Mucosa of rectum (tissue), 2 donors: ENCODE measurements at regions not wholly inside any gene's neighbourhood (a gene's known extent, or its start where the extent isn't known, plus 50 kb on each side); places are given as distances from the start of the nearest gene placed in this dataset.

Experiments
- H3K27ac ChIP-seq, 2 donors: one replicate each; pipeline ENCODE4 v1.7.0; 2013; ENCODE audit warnings: inconsistent platforms in 2 of 2, low read depth in 2 of 2, low read length in 2 of 2
- H3K27me3 ChIP-seq, 2 donors: one replicate each; pipeline ENCODE4 v1.7.0; 2013; ENCODE audit warnings: low read length in 2 of 2; ENCODE audit not compliant: control insufficient read depth in 2 of 2, insufficient read depth in 2 of 2
- H3K36me3 ChIP-seq, 2 donors: one replicate each; pipeline ENCODE4 v1.7.0; 2013; ENCODE audit warnings: low read length in 2 of 2; ENCODE audit not compliant: control insufficient read depth in 2 of 2, insufficient read depth in 2 of 2
- H3K4me1 ChIP-seq, 2 donors: one replicate each; pipeline ENCODE4 v1.7.0; 2013; ENCODE audit warnings: low read length in 2 of 2, mild to moderate bottlenecking in 1 of 2; ENCODE audit not compliant: control insufficient read depth in 2 of 2, insufficient read depth in 2 of 2
- H3K4me3 ChIP-seq, 2 donors: one replicate each; pipeline ENCODE4 v1.7.0; 2013; ENCODE audit warnings: low read length in 2 of 2
- H3K9ac ChIP-seq, 2 donors: one replicate each; pipeline ENCODE4 v1.7.0; 2013; ENCODE audit warnings: low read length in 2 of 2, low read depth in 1 of 2, mild to moderate bottlenecking in 1 of 2
- H3K9me3 ChIP-seq, 2 donors: one replicate each; pipeline ENCODE4 v1.7.0; 2013; ENCODE audit warnings: low read length in 2 of 2; ENCODE audit not compliant: control insufficient read depth in 2 of 2
- donor health status: healthy.
- donor health status: Normal muscosa, but diverticular disease.

DNA sequence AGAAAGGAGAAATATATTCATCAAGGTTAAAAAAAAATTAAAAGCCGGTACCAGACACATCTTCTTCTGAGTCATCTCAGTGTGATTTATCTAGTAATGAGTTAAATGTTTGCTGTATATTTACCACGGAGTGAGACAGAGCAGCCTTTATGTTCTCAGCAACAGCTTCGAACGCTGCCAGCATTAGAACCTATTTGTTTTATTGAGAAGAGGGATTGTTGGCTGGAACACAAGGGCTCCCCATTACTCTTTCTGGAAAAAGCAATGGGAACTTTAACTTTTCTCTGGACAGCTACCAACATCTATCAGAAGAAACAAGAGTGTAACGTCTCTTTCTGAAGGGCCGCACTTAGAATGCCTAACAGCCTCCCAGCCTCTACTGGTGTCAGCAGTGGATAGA lies 105.3 kb upstream of the TAB2 start:
- H3K4me3 ChIP-seq: no peak overlapping the region
- H3K36me3 ChIP-seq: no peaks in the 10 kb centered on the region
- H3K9me3 ChIP-seq: no peaks in the 10 kb centered on the region
- no peaks in the 10 kb centered on the region for H3K4me1 ChIP-seq
- H3K27me3 ChIP-seq: no peaks in the 10 kb centered on the region
- no peak overlapping the region for H3K9ac ChIP-seq
- H3K27ac ChIP-seq: no peak overlapping the region

DNA sequence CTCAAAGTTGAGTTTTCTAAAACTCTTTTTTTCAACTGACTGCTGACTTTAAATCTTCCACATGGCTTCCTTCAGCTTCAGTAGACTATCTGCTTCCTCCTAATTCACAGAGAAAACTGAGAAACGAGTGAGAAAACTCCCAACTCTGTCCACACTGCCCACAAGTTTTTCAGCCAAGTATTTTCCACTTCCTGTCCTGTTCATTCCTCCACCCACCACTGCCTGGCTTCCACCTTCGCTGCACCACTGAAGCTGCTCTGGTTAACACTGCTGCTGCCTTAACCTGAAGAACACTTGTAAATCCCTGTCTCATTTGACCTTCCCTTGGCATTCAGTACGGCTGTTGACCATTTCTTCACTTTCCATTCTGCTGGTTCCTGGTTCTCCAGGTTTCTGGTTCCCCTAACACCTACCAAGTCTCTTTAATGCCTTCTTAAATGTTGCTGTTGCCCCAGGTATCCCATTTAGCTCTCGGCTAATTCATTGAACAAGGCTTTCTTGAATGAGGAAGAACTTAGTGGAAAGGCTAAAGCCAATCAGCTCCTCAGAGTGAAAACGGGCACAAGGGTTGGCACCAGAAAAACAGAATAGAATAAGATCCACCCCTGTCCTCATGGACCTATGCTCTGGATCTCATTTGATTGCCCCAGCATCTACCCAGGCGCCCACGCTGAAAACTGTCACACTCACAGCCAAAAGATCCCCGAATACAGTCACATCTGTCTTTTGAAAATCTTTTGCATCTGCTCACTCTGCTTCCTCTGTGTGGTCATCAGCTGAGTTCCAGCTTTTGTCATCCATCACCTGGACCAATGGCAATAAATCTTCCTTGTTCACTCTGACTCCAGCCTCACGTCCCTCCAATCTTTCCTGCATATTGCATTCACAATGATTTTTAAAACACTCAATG lies 104.4 kb upstream of the TAB2 start:
- no peak overlapping the region for H3K27ac ChIP-seq
- no peak overlapping the region for H3K4me3 ChIP-seq
- no peak overlapping the region for H3K9ac ChIP-seq
- H3K9me3 ChIP-seq: no peaks in the 10 kb centered on the region
- no peaks in the 10 kb centered on the region for H3K4me1 ChIP-seq
- H3K36me3 ChIP-seq: no peaks in the 10 kb centered on the region
- no peaks in the 10 kb centered on the region for H3K27me3 ChIP-seq

DNA sequence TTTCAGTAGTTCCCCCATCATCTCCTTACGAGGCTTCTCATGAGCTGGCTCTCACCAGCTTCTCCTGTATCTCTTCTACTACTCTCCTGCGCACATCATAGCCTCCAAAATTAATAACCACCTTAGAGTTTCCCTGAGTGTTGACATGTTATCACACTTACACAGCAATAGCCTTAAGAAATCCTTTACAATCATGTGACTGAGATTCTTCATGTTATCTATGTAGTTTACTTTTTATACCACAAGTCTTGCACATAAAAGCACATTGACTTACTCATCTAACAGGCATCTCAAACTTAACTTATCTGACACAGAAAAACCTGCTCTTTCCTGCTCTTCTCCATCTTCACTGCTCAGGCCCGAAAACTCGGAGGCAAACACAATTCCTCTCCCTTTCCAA lies 103.7 kb upstream of the TAB2 start:
- Histone ChIP-seq H3K36me3 (no peaks in the 10 kb centered on the region), H3K9me3 (no peaks in the 10 kb centered on the region), H3K9ac (no peak overlapping the region), H3K27me3 (no peaks in the 10 kb centered on the region), H3K4me3 (no peak overlapping the region), H3K4me1 (no peaks in the 10 kb centered on the region), H3K27ac (no peak overlapping the region)

DNA sequence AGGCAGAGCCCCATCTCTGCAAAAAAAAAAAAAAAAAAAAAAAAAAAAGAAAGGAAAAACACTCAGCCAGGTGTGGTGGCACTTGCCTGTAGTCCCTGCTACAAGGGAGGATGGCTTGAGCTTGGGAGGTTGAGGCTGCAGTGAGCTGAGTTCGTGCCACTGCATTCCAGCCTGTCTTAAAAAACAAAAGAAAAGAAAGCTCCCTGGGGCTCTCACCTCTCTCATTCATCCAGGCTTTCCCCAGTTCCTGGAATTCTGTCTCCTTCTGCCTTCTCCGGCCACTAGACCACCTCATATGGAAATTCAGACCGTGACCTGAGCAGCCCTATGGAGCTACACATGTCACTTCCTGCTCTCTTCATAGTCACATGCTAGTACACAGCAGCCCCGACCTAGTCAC lies 101.1 kb upstream of the TAB2 start:
- Histone ChIP-seq H3K4me3 (no peak overlapping the region), H3K27ac (no peak overlapping the region), H3K27me3 (no peaks in the 10 kb centered on the region), H3K9me3 (no peaks in the 10 kb centered on the region), H3K9ac (no peak overlapping the region), H3K4me1 (no peaks in the 10 kb centered on the region), H3K36me3 (no peaks in the 10 kb centered on the region)

DNA sequence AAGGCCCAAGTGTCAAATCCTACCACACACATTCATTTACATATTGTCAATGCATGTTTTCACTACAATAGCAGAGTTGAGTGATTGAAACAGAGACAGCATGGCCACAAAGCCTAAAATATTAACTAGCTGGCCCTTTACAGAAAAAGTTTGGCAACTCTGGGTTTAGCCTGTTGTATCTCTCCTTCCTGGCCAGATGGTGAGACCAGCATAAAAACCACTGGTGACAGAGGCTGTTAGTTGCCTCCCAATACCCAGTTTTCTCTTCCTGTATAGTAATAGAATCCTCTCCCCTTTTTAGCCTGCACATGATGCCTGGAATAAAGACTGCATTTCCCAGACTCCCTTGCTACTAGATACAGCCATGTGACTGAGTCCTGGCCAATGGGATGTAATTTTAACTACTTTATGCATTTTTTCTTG lies 100.0 kb upstream of the TAB2 start:
- H3K4me1 ChIP-seq: no peaks in the 10 kb centered on the region
- H3K27ac ChIP-seq: no peak overlapping the region
- no peaks in the 10 kb centered on the region for H3K36me3 ChIP-seq
- no peak overlapping the region for H3K9ac ChIP-seq
- H3K27me3 ChIP-seq: no peaks in the 10 kb centered on the region
- no peak overlapping the region for H3K4me3 ChIP-seq
- no peaks in the 10 kb centered on the region for H3K9me3 ChIP-seq

DNA sequence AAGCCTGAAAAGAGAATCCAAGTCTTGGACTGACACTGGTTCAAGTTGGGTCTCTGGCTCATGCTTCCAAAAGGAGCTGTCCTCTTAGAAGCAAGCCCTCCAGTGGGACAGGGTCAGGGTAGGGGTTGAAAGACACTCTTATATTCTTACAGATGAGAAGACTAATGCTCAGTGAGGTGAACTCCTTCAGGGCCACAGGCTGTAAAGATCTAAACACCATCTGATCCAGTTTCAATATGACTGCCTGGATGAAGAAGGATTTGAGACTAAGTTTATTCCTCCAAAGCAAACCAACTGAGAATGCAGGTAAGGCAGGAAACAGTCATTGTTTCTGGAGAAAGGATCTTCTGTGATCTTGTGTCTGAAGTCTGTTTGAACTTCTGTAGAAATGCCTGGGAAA lies 99.0 kb upstream of the TAB2 start:
- H3K9ac ChIP-seq: no peak overlapping the region
- no peaks in the 10 kb centered on the region for H3K4me1 ChIP-seq
- no peak overlapping the region for H3K27ac ChIP-seq
- no peak overlapping the region for H3K4me3 ChIP-seq
- no peaks in the 10 kb centered on the region for H3K36me3 ChIP-seq
- H3K27me3 ChIP-seq: no peaks in the 10 kb centered on the region
- no peaks in the 10 kb centered on the region for H3K9me3 ChIP-seq

DNA sequence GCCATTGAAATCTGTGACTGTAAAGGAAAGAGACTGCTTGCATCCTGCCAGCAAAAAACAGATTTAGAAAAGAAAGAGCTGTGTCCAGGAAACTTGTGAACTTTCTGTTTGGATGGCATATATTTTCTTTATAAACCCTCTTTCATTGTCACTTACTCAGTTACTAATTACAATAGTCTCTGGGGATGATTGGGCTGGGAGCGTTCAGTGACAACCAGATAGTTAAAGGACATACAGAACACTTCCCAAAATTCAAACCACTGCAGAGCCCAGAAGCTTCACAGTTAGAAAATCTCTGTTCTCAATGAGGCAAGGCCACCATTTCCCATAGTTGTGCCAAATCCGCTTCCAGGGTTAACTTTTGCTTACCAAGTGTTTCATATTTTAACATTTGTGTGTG lies 98.6 kb upstream of the TAB2 start:
- H3K9ac ChIP-seq: no peak overlapping the region

DNA sequence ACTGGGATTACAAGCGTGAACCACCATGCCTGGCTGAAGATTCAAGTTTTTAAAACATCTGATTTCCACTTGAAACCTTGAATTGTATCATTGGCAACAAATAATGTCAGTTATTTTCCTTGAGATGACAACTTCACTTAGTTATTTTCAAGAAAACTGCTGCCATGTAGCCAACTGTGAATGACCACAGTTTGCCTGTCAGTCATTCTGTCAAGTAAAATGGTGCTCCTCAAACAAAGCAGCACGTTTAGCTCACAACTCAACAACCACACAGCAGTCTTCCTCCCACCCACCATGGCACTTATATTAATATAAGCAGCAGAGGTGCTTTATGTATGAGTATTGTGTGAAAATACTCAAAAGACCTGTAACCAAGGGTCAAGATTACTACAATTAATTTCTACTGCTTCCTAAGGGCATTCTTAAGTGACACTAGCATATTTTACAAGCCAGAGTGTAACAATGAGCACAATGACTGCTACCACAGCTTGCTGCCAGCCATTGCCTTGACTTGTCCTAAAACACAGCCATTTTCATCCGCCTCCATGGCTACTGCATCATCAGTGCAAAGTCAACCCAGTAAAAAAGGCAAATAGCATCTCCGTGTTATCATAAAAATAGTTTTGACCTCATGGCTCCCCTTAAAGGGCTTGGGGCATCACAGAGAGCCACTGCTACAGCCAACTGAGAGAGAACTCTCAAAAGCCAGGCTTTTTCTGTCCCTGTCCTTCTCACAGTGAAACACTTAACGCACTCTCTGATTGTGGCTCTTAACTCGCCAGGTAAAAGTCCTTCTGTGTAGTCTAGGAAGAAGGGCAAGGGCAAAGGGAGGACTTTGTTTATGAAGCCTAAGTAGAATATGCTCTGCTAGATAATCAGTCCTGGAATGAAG lies 96.4 kb upstream of the TAB2 start:
- no peaks in the 10 kb centered on the region for H3K36me3 ChIP-seq
- no peak overlapping the region for H3K4me3 ChIP-seq
- no peak overlapping the region for H3K9ac ChIP-seq
- no peaks in the 10 kb centered on the region for H3K9me3 ChIP-seq
- no peak overlapping the region for H3K27ac ChIP-seq
- H3K4me1 ChIP-seq: peaks cover 0 to 8% of the 10 kb centered on the region in 2 donors
- H3K27me3 ChIP-seq: no peaks in the 10 kb centered on the region

More for the DNA sequence above, 98.6 kb upstream of the TAB2 start:
- Histone ChIP-seq H3K4me3 (no peak overlapping the region), H3K36me3 (no peaks in the 10 kb centered on the region), H3K27ac (no peak overlapping the region), H3K27me3 (no peaks in the 10 kb centered on the region), H3K9me3 (no peaks in the 10 kb centered on the region), H3K4me1 (no peaks in the 10 kb centered on the region)

DNA sequence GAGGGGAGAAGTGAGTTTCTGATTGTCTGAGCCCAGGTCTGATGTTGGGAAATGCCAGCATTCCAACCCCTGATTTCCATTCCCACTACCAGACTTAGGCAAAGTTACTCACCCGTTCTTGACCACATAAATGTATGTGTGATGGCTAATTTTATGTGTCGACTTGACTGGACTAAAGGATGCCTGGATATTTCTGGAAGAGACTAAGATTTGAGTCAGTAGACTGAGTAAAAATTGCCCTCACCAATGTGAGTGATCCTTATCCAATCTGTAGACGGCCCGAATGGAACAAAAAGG lies 95.8 kb upstream of the TAB2 start:
- Histone ChIP-seq H3K27ac (no peak overlapping the region), H3K9me3 (no peaks in the 10 kb centered on the region), H3K9ac (no peak overlapping the region), H3K4me3 (no peak overlapping the region), H3K36me3 (no peaks in the 10 kb centered on the region), H3K27me3 (no peaks in the 10 kb centered on the region), H3K4me1 (peaks cover 0 to 8% of the 10 kb centered on the region in 2 donors)

DNA sequence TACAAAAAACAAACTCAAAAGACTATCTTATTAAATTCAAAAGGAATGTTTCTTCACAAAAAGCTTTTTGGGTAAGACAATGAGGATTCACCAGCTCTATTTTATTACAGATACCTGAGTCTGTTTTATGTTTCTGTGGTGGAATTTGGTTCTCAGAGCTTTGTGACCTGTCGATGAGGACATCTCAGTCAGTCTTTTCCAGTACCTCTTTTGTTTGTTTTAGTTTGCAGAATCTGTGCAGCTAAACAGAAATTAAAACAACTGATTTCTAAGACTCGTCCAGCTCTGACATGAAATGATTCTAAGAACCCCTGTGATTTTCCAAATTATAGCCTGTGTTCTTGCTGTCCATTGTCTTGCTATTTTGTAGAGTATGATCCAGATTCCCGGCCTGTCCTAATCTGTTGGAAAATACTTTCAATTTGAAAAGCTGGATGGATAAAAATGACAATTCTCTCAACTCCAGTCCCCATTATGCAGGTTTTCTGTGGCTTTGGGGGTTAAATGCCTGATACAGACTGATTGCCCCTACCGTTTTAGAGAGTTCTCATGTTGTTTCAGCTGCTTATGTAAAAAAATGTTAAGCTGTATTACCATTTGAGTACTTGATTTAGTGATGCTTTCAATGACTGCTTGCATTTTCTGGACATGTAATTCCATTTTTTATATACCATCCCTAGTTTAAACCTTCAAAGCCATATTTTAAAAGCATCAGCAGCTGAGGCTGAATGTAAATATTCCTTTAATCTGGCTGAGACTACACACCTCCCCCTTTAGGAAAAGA lies 94.2 kb upstream of the TAB2 start:
- no peak overlapping the region for H3K27ac ChIP-seq
- no peaks in the 10 kb centered on the region for H3K36me3 ChIP-seq
- peaks cover 0 to 8% of the 10 kb centered on the region in 2 donors for H3K4me1 ChIP-seq
- no peak overlapping the region for H3K9ac ChIP-seq
- H3K4me3 ChIP-seq: no peak overlapping the region
- no peaks in the 10 kb centered on the region for H3K9me3 ChIP-seq
- no peaks in the 10 kb centered on the region for H3K27me3 ChIP-seq
